HL-60 (cell line): ENCODE measurements at regions not wholly inside any gene's neighbourhood (a gene's known extent, or its start where the extent isn't known, plus 50 kb on each side); places are given as distances from the start of the nearest gene placed in this dataset.

Experiments
- CTCF ChIP-seq: IDR thresholded peaks from one replicate; pipeline ENCODE4 v1.5.1; 2011; ENCODE audit warnings: low read length, control low read depth, inconsistent platforms; ENCODE audit not compliant: insufficient read depth
- SPI1 ChIP-seq: IDR thresholded peaks from 2 replicates; pipeline ENCODE4 v1.6.1; 2012; ENCODE audit warnings: low read depth, mild to moderate bottlenecking, borderline replicate concordance

GRCh38 chr5:125470280-125470902 is 724.0 kb upstream of the ZNF608 start:
- TF ChIP-seq SPI1 (no peak), CTCF (no peak)
